Keratinocyte (primary cell): ENCODE measurements at regions not wholly inside any gene's neighbourhood (a gene's known extent, or its start where the extent isn't known, plus 50 kb on each side); places are given as distances from the start of the nearest gene placed in this dataset.

Experiments
- CTCF ChIP-seq, 3 experiments: IDR thresholded peaks in 1 of 3; conservative IDR thresholded peaks in 1 of 3; optimal IDR thresholded peaks in 1 of 3; 2 replicates in 2 of 3; 3 replicates in 1 of 3; pipeline versions ENCODE3 to v1.5.1; 2011; ENCODE audit warnings: low read length in 3 of 3, mild to moderate bottlenecking in 3 of 3, moderate library complexity in 2 of 3, control low read depth in 1 of 3, inconsistent platforms in 1 of 3; ENCODE audit not compliant: insufficient read depth in 2 of 3; ENCODE audit errors: extremely low read depth in 1 of 3
- EZH2 ChIP-seq: IDR thresholded peaks from one replicate; pipeline ENCODE4 v1.6.1; 2012; ENCODE audit warnings: inconsistent platforms, mild to moderate bottlenecking, low read length, moderate library complexity

GRCh38 chr3:89699771-89700170 is 592.4 kb downstream of the EPHA3 start:
- no peak for TF ChIP-seq CTCF (optimal IDR thresholded peaks at IDR 0.05 in 1 of 3, IDR thresholded peaks at IDR 0.05 in 1 of 3, conservative IDR thresholded peaks at IDR 0.05 in 1 of 3; ENCODE audit: extremely low read depth in 1 of 3, insufficient read depth in 2 of 3, low read length in 3 of 3)
- no peak for TF ChIP-seq EZH2
